Stimulated activated CD8-positive, alpha-beta memory T cell treated with anti-CD3 and anti-CD28 coated beads, Interleukin-15, amount 100 ng/mL, for 48 hours (primary cell): ENCODE measurements at regions not wholly inside any gene's neighbourhood (a gene's known extent, or its start where the extent isn't known, plus 50 kb on each side); places are given as distances from the start of the nearest gene placed in this dataset.
"Not testable (repeated sequence)": the region's sequence is repeated elsewhere in the genome, so short reads cannot be mapped to it uniquely, and the experiment has no call there.

Source experiments
- DNase-seq, 2 donors: peaks; one replicate each; pipeline ENCODE4 v3.0.0-alpha.2; 2020; ENCODE audit warnings: low read depth in 2 of 2

DNA sequence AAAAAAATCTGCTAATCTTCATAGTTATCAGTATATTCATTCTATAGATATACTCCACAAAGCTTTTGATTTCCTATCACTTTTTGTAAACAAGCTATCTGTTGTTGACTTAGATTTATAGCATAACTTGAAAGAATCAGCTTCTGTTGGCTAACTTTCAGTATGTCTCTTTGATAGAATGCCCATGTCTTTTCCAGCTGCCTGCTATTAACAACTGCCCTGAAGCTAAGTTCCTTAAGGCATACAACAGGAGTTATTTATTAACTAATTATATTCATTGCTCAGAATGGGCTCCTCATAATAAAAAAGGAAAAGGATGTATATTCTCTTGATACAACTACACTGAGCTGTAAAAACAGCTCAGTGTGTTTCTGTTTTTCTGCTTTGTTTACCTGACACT lies 293.9 kb downstream of the TUSC7 start:
- DNase-seq = no peak

DNA sequence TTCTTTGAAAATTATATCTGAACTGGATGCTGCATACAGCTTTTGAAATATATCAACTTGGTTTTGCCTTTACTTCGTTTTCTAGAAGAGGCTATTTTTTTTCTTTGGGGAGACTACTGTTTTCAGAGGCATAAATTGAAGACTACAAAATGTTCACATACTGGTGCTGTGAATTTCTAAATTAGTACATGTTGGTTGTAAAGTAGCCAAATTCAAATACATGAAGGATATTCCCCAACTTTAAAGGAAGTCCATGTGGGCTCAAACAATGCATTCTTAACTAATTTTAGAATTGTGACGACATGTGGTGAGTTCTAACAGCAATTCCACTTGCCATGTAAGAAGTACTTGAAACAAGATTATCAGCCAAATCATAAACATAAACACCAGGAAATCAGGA lies 295.7 kb downstream of the TUSC7 start:
- no peak for DNase-seq

DNA sequence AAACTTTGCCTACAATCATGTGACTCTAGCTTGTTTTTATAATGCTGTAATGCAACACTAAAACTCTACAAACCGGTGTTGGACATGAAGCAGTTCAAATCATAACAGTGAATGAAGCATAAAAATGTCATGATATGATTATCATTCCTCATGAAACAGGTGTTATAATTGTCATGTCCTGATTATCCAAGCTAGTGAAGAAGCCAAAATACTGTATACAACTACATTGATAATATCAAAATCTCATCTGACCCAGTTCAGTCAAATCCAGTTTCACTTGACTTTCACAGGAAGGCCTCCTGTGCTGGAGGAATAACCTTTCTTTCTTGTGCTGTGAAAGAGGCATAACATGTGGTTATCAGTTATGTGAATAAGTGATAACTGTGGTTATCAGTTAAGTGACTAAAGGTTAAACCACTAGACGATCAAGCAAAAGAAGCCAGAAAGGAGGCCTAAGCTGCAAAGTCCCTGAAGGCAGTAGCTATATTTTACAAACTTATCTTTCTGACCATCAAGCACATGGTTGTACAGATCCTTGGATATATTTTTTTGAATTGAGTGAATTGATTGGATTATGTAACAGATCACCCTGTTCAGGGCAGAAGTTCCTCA lies 296.4 kb downstream of the TUSC7 start:
- no peak for DNase-seq

DNA sequence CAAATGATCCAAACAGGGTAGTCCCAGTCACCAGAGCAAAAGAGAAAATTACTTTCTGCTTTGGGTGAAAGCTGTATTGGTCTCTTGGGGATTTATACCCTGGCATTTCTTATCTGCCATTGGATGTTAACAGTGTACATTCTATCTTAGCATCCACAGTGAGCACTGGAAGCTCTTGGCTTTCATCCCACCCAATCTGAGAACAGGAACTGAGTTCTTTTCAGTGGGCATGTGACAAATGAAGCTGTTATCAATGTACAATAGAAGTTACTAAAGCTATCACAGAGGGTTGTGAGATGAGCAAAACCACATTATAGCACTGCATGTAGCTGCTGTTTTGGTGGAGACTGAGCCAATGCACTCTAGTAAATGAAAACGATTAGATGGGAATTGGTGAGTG lies 300.7 kb downstream of the TUSC7 start:
- no peak for DNase-seq

DNA sequence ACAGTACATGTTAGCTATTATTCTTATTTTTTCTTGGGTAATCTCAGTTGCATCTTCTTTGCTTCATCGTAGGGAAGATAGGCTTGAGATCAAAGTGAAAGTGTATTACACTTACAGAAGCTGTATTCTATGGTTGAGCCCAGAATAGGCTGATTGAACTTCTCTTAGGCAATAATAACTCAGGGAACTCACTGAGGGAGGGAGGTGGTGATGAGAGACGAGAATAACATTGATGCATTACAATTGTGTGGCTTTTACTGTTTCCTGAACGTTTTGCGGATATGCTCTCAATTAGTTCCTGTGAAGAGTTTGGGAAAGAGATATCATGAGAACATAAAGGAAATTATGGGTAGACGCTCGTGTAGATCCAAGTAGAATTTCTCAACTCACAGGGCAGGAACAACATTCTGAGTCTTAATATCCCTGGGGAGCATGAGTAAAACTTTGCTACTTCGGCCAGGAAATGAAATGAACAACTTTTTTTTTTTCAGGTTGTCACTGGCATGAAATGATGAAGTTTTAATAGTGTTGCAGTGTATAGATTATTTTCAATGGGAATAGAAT lies 302.2 kb downstream of the TUSC7 start:
- DNase-seq = no peak

DNA sequence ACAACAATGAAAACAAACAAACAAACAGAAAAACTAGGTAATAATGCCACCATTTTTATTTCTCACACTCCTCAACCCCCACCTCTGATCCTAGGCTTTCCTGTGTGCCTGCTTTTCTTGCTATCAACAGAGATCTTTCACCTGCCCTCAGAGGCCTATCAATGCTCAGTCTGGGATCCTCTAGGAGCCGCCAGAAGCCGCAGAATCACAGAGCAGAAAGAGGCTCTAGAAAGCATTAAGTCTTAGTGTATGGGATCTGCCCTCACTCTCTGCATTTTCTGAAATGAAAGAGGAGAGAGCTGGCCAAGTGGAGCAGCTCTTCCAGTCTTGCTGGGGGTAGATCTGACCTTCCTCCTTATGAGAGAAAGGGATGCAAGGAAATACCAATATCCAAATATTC lies 306.8 kb downstream of the TUSC7 start:
- no peak for DNase-seq

DNA sequence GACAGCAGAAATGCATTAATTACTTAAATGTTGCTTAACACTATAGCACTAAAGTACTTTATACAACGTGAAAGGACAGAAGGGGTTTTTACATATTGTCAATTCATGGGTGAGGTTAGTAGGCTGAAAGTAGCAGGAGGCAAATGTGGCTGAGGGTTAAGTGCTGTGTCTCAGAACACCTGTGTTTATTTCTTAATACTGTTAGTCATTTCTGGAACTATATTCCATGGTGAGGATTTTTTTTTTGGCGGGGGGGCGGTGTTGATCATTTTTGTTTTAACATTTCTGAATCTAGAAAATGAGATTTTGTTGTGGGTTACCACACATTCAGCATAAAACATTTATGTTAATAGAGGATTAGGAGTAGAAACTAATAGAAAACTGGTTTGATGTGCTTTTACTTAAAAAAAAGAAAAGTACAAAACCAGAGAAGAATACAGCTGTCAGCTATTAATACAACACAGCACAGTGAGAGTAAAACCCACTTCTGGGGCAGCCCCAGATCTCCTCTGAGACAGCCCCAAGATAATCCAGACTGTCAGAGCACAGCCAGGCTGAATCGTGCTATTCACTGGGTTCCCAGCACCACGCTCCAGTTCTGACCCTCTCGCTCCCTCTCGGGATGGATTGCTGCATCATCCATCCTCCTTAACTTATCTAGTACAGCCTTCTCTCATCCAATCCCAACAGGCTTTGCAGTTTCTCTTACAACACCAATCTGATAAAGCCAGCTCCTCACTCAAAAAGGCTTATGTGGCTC lies 307.7 kb downstream of the TUSC7 start:
- no peak for DNase-seq

DNA sequence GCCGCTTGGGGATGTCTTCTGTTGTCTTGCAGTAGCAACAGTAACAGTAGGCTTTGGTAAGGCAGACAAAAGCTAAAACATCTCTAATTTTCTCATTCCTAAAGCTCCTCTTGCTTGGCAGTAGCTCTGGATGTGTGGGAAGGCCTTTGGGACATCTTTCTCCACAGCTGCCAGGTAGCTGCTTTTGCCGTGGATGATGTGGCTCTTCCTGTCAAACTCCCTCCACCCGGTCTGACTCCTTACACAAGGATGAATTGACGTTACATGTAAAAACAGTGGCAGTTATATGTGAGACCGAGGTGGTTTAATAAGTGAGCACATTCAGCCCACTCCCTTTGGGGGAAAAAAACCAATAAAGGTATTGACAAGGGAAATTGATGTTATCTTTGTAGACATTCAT lies 309.1 kb downstream of the TUSC7 start:
- DNase-seq = no peak

DNA sequence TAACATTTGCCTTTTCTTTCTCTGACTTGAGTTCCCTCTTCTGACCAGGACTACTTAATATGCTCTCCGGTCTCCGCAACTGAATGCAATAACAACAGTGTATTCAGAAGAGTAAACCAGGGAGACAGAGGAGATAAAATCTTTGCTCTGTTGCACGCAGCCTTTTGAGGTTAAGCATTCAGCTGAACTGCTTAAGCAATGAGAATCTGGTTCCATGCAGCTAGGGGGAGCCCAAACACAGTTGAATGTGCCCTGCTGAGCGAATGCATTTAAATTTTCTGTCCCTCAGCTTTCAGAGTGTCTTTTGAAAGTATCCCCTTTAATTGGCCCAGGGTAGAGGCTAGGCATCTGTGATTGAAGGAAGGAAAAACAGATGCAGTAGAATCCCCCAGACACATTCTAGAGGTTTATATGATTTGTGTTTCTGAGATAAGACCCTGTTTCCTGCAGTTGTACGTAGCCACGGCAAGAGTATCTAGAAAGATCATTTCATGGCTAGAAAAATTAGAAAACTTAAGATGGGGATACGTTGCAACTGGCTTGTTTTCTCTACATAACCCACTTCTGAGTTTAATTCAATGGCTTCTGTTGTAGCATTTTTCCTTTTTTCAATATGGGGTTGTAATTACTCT lies 309.6 kb downstream of the TUSC7 start:
- DNase-seq = no peak

DNA sequence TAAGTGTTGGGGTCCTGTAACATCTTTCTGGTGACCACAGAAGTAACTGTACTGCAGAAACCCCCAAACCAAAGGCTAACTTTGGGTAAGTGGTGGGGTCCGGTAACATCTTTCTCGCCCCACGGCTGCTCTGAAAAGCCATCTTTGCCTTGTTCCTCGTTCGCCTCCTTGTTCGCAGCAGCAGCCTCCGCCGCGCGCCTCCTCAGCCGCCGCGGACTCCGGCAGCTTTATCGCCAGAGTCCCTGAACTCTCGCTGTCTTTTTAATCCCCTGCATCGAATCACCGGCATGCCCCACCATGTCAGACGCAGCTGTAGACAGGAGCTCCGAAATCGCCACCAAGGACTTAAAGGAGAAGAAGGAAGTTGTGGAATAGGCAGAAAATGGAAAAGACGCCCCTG lies 316.8 kb downstream of the TUSC7 start:
- DNase-seq = no peak

DNA sequence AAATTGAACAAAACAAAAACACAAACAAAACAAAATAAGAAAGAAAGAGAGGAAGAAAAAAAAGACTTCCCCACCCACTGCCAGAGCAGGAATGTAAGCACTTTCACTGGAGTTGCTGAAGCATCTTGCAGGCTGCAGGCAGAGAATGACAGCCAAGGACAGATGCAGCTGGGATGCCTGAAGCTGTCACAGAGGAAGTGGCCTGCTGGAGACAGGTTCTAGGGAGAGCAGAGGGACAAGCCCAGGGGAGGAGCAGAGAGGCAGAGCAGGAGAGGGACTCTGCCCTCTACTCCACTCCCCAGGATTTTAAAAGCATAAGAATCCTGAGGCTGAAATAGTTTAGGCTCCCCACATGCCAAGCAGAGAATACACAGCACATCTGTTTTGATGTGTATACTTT lies 326.2 kb downstream of the TUSC7 start:
- no peak for DNase-seq

DNA sequence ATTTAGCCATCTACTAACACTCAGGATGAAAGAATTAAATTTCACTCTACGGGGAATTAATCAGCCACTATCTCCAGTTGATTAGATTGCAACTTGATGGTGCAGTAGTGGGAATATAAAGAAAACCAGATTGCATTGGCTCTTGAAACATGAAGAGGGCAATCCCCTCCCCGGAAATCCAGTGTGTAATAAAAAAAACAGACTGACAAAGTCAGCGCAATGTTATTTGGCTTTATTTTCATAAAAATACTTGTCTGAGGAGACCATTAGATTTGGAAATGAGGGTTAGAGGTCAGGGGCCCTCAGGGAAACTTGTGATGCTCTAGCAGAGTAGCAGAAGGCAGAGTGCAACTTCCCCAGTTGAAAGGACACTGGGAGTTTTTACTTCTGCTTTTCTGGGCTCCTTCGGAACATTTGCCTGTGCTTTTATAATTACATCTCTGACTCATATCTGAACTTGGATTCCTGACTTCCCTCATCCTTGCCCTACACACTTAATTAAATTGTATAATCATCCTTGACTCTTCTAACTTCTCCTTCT lies 326.8 kb downstream of the TUSC7 start:
- no peak for DNase-seq

DNA sequence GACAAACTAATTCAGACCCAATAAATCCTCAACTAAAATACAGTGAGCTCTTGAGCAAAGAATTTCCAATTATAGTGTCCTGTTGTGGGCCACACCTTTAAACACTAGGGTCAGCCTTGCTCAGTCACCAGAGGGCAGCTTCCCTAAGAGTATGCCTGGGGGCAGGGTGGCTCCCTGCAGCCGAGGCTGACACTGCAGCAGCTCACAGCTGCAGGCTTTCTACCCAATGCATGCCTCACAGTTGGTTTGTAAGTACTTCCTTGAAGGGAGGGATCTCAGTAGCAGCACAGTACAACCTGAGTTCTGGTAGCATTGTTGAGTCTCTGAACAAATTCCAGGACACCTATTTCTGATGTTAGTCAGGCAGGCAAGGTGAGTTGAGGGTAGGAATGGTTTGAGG lies 335.6 kb downstream of the TUSC7 start:
- DNase-seq = no peak

DNA sequence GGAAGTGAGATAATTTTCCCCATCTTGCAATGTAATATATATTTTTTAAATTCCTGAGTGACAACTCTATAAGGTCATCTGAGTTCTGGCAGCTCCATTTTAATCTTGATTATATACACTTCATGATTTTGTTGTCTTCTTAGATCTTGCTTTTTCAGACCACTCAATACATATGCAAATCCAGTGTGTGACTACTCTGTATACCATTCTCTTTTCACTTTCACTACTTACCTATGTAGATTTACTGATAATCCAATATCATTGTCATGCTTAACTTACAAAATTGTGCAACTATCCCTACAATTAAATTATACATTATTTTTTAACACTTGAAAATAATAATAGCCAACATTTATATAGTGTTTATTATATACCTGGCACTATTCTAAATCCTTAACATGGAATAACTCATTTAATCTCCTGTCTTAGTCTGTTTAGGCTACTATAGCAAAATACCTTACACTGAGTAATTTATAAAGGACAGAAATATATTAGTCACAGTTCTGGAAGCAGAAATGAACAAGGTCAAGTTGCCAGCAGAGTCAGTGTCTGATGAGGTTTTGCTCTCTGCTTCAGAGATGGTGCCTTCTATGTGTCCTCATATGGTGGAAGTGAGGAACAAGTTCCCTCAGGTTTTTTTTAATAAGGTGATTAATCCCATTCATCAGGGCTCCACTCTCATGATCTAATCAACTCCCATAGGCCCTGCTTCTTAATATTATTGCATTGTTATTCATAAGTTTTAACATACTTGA lies 338.5 kb downstream of the TUSC7 start:
- no peak for DNase-seq

DNA sequence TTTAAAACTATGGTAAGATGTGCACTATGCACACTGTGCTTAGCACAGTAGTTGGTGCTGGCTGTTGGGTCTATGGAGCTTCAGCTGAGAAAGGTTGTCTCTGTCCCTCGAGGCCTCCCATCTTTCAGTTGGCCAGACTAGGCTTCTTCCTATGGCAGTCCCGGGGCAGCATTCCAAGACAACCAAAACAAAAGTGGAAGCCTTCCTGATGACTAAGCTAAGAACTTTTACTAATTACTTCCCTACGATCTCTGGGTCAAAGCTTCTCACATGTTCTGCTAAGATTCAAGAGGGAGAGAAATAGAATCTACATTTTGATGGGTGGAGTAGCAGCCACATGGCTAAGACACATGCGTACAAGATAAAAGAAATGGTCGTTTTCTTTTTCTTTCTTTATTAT lies 342.8 kb downstream of the TUSC7 start:
- no peak for DNase-seq

DNA sequence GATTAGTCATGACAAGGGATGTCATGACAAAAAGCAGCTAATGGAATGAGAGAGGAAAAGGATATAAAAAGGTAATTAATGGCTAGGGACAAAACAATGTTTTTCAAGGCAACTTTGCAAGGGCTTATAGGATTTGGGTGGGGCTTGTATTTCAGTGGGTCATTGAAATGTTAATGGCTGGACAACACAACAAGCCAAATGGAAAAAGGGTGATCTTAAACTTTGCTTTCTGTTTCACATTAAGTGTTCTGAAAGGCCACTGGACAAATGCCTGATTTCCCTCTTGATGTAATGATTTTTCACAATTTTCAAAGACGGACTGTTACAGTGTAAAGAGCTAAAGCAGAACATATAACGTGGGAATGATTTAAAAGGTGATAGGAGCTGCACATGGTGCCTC lies 345.0 kb downstream of the TUSC7 start:
- no peak for DNase-seq

DNA sequence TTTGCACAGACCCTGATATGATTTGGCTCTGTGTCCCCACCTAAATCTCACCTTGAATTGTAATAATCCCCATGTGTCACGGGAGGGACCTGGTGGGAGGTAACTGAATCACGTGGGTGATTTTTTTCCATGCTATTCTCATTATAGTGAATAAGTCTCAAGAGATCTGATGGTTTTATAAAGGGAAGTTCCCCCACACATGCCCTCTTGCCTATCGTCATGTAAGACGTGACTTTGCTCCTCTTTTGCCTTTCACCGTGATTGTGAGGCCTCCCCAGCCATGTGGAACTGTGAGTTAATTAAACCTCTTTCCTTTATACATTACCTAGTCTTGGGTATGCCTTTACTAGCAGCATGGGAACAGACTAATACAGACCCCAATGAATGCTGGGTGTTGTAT lies 347.4 kb downstream of the TUSC7 start:
- not testable (repeated sequence) for DNase-seq

DNA sequence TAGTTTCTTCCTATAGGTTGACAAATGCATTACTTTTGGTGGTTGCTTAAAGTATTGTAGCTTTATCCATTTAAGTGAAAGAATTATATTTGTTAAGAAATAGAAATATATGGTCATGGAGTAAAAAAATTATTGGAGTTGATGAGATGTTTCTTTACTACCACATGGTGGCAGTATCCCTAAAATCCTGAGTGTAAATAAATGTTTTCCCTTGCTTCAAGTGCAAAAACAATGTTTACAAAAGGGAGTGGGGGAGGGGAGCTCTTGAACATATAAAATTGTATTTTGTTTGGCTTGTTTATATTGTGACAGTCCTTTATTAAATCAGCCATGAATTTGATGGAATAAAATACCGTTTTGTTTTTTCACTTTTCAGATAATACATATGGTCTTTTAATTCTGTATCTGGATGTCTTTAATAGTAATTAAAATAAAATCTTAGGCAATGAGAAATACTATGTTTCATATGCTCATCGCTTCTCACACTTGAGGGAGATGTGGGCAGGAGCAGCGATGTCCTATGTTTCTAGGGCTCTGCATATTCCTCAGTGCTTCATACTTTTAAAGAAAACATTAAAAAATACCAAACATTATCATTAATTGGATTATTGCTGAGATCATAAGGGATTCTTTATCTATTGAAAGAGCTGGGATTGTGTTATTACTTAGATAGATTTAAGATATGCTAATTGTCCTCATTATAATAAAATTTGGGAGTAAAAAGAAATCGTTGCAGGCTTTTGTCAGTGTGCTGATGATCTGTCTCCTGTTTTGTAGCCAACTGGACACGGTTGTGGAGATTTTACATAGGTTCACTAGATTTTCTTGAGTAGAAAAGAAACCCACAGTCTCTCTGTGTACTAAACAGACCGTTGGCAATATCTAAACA lies 349.7 kb downstream of the TUSC7 start:
- DNase-seq = no peak

DNA sequence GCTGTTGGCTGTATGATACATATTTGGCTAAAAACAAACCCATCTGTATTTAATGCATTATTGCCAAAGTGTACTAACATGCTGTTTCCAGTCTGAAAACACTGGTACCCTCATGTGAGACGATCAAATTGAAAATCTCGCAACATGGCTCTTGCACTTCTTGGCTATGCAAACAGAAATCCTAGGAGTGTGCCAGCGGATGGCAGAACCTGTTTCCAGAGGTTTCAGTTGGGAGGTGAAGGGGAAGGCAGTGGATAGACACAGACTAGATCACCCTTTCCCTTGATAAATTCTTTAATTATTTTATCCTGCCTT lies 350.3 kb downstream of the TUSC7 start:
- DNase-seq = no peak

DNA sequence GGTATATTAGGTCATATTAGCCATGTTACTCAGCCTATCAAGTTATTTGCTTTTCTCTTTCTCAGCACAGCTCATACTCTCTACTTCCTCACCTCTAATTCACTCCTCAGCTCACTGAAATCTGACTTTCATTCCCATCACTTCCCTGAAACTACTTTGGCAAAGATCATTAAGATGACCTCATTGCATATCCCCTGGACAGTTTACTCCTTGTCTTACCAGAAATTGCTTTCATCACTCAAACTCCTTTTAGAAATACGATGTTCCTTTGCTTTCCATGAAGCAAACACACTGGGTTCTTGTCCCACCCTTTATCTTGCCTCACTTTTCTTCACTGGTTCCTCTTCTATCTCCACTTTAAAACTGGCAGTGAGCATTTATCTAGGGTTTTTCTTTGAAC lies 354.4 kb downstream of the TUSC7 start:
- no peak for DNase-seq

DNA sequence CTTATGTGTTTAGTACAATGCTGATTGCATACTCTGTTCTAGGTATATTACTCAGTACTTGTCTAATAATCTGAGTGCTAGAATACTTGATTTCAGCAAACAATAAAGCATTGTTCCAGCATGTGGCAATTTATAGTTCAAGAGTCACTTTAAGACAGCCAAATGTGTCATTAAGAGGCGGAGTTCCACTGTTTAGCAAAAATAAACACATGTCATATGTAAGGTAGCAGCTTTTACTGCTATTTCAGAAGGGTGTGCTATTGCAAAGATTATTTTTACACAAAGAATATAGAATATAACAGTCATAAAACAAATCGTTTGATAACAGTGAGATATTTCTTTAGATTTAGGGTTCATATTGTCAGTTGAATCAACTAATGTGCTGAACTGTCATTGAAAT lies 358.7 kb downstream of the TUSC7 start:
- no peak for DNase-seq
